ENCODE measurements at regions not wholly inside any gene's neighbourhood (a gene's known extent, or its start where the extent isn't known, plus 50 kb on each side); places are given as distances from the start of the nearest gene placed in this dataset.
"Not testable (repeated sequence)": the region's sequence is repeated elsewhere in the genome, so short reads cannot be mapped to it uniquely, and the experiment has no call there.

- H3K4me3 ChIP-seq (ENCODE audit: low read length): no peak overlapping the region
- H3K4me1 ChIP-seq (ENCODE audit: low read length): peaks cover 8% of the 10 kb centered on the region
- TF ChIP-seq EZH2phosphoT487 (IDR thresholded peaks at IDR 0.05; ENCODE audit: low read depth): no peak
- TF ChIP-seq, protein P1, sequence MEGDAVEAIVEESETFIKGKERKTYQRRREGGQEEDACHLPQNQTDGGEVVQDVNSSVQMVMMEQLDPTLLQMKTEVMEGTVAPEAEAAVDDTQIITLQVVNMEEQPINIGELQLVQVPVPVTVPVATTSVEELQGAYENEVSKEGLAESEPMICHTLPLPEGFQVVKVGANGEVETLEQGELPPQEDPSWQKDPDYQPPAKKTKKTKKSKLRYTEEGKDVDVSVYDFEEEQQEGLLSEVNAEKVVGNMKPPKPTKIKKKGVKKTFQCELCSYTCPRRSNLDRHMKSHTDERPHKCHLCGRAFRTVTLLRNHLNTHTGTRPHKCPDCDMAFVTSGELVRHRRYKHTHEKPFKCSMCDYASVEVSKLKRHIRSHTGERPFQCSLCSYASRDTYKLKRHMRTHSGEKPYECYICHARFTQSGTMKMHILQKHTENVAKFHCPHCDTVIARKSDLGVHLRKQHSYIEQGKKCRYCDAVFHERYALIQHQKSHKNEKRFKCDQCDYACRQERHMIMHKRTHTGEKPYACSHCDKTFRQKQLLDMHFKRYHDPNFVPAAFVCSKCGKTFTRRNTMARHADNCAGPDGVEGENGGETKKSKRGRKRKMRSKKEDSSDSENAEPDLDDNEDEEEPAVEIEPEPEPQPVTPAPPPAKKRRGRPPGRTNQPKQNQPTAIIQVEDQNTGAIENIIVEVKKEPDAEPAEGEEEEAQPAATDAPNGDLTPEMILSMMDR (IDR thresholded peaks at IDR 0.05; ENCODE audit: low read depth, low read length): no peak
- H3K36me3 ChIP-seq (replicated peaks; ENCODE audit: low read depth, low read length): no peaks in the 10 kb centered on the region
- H3K79me2 ChIP-seq (ENCODE audit: low read length): no peaks in the 10 kb centered on the region
- no peaks in the 10 kb centered on the region for H3K27me3 ChIP-seq (ENCODE audit: low read depth, low read length)
- no peak overlapping the region for H2AFZ ChIP-seq (ENCODE audit: low read depth, low read length)
- H3K9me3 ChIP-seq (ENCODE audit: insufficient read depth, low read length): no peaks in the 10 kb centered on the region
- no peaks in the 10 kb centered on the region for H4K20me1 ChIP-seq (ENCODE audit: insufficient read depth, low read length)
- no peak overlapping the region for H3K27ac ChIP-seq (ENCODE audit: low read length)
- no peak overlapping the region for H3K4me2 ChIP-seq (ENCODE audit: low read length)
- no peak overlapping the region for H3K9ac ChIP-seq (ENCODE audit: low read length)
Measured at GRCh38 chr15:79617071-79617470, 184.9 kb downstream of the MINAR1 start.

DNA sequence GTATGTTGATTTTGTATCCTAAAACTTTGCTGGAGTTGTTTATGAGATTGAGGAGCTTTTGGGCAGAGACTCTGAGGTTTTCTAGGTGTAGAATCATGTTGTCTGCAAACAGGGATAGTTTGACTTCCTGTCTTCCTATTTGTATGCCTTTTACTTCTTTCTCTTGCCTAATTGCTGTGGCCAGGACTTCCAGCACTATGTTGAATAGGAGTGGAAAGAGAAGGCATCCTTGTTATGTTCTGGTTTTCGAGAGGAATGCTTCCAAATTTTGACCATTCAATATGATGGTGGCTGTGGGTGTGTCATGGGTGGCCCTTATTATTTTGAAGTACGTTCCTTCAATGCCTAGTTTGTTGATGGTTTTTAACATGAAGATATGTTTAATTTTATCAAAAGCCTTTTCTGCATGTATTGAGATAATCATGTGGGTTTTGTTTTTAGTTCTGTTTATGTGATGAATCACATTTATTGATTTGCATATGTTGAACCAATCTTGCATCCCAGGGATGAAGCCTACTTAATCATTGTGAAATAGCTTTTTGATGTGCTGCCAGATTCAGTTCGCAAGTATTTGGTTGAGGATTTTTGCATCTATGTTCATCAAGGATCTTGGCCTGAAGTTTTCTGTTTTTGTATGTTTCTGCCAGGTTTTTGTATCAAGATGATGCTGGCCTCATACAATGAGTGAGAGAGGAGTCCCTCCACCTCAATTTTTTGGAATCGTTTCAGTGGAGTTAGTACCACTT lies 188.1 kb downstream of the MINAR1 start:
- TF ChIP-seq, protein P1 (IDR thresholded peaks at IDR 0.05; ENCODE audit: low read depth, low read length): no peak
- no peak for TF ChIP-seq EZH2phosphoT487 (IDR thresholded peaks at IDR 0.05; ENCODE audit: low read depth)
- Histone ChIP-seq H3K4me1 (ENCODE audit: low read length) (peaks cover 11% of the 10 kb centered on the region), H3K4me3 (ENCODE audit: low read length) (no peak overlapping the region), H3K9ac (ENCODE audit: low read length) (no peak overlapping the region), H3K9me3 (ENCODE audit: insufficient read depth, low read length) (peaks cover 5% of the 10 kb centered on the region), H2AFZ (ENCODE audit: low read depth, low read length) (no peak overlapping the region), H3K27me3 (ENCODE audit: low read depth, low read length) (no peaks in the 10 kb centered on the region), H4K20me1 (ENCODE audit: insufficient read depth, low read length) (no peaks in the 10 kb centered on the region), H3K36me3 (replicated peaks; ENCODE audit: low read depth, low read length) (no peaks in the 10 kb centered on the region), H3K79me2 (ENCODE audit: low read length) (no peaks in the 10 kb centered on the region), H3K27ac (ENCODE audit: low read length) (no peak overlapping the region), H3K4me2 (ENCODE audit: low read length) (no peak overlapping the region)

GRCh38 chr15:79621805-79622204 lies 189.7 kb downstream of the MINAR1 start:
- peaks cover 11% of the 10 kb centered on the region for H3K4me1 ChIP-seq (ENCODE audit: low read length)
- H3K79me2 ChIP-seq (ENCODE audit: low read length); H4K20me1 ChIP-seq (ENCODE audit: insufficient read depth, low read length); H3K9me3 ChIP-seq (ENCODE audit: insufficient read depth, low read length); H3K27me3 ChIP-seq (ENCODE audit: low read depth, low read length); H3K36me3 ChIP-seq (replicated peaks; ENCODE audit: low read depth, low read length); H3K9ac ChIP-seq (ENCODE audit: low read length); H2AFZ ChIP-seq (ENCODE audit: low read depth, low read length); H3K4me3 ChIP-seq (ENCODE audit: low read length); H3K4me2 ChIP-seq (ENCODE audit: low read length); H3K27ac ChIP-seq (ENCODE audit: low read length): not testable (repeated sequence)

DNA sequence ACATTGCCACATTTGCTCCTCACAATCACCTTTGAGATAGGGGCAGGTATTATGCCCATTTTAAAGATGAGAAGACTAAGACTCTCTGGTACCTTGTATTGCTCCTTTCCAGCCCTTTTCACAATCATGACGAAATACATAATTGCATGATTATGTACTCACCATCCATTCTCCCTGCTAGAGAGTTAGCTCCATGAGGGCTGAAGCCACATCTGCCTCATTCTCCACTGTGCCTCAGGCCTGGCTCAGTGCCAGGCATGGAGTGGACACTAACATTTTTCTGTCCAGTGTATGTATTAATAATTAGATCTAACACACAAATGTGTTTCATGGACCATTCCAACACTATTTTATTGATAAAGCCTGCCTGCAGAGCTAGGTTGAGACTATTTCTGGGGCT lies 191.4 kb downstream of the MINAR1 start:
- no peaks in the 10 kb centered on the region for H3K27me3 ChIP-seq (ENCODE audit: low read depth, low read length)
- H3K27ac ChIP-seq (ENCODE audit: low read length): no peak overlapping the region
- TF ChIP-seq, protein P1 (IDR thresholded peaks at IDR 0.05; ENCODE audit: low read depth, low read length): no peak
- no peak for TF ChIP-seq EZH2phosphoT487 (IDR thresholded peaks at IDR 0.05; ENCODE audit: low read depth)
- no peaks in the 10 kb centered on the region for H3K36me3 ChIP-seq (replicated peaks; ENCODE audit: low read depth, low read length)
- no peak overlapping the region for H2AFZ ChIP-seq (ENCODE audit: low read depth, low read length)
- no peaks in the 10 kb centered on the region for H4K20me1 ChIP-seq (ENCODE audit: insufficient read depth, low read length)
- no peaks in the 10 kb centered on the region for H3K79me2 ChIP-seq (ENCODE audit: low read length)
- no peak overlapping the region for H3K9ac ChIP-seq (ENCODE audit: low read length)
- H3K4me3 ChIP-seq (ENCODE audit: low read length): no peak overlapping the region
- peaks cover 5% of the 10 kb centered on the region for H3K9me3 ChIP-seq (ENCODE audit: insufficient read depth, low read length)
- H3K4me1 ChIP-seq (ENCODE audit: low read length): peaks cover 11% of the 10 kb centered on the region
- no peak overlapping the region for H3K4me2 ChIP-seq (ENCODE audit: low read length)
